Lung microvascular endothelial cell (primary cell): ENCODE measurements at regions not wholly inside any gene's neighbourhood (a gene's known extent, or its start where the extent isn't known, plus 50 kb on each side); places are given as distances from the start of the nearest gene placed in this dataset.
"Not testable (repeated sequence)": the region's sequence is repeated elsewhere in the genome, so short reads cannot be mapped to it uniquely, and the experiment has no call there.

Experiments
- DNase-seq, 2 donors: peaks; one replicate each; pipeline versions ENCODE4 v3.0.0 to v3.0.0-alpha.2; 2010; ENCODE audit warnings: low read depth in 2 of 2

DNA sequence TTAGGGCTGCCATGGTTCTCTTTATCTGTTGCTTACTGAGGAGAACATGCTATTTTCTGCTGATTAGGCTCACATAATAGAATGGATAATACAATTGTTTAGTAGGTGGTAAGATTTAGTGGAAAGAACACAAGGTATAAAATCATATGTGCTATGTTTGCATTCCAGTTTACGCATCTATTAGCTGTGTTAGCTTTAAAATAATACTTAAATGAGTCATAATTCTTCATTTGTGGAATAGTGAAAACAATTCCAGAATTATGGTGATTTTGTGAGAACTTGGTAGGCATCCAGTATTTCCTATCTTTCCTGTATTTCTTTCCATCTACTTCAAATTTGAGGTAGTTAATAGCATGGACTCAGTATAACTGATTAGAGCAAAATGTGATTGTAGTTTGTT is 1585.5 kb upstream of the LRRTM3 start:
- peak in 1 of 2 donors; percentile 50 for DNase-seq

- peak; percentile 65 to 79 for DNase-seq
Measured at GRCh38 chr10:65341323-65341925, 1584.4 kb upstream of the LRRTM3 start.

DNA sequence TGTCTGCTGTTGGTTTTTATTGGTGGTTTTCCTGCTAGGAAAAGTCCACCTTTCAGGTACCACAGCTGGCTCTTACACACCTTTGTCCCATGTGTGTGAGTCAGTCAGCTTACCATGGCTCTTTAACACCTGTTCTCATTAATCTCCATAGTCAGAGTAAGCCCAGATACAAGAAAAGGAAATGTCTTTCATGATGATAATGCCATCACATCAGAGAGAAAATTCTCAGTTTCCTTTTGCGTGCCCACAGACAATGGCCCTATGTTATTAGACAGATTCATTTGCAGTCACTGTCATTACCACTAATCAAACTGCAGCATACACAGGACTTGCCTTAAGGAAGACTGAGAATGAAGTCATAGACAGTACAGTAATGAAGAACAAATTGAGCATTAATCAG is 1583.6 kb upstream of the LRRTM3 start:
- peak; percentile 29 to 31 for DNase-seq

DNA sequence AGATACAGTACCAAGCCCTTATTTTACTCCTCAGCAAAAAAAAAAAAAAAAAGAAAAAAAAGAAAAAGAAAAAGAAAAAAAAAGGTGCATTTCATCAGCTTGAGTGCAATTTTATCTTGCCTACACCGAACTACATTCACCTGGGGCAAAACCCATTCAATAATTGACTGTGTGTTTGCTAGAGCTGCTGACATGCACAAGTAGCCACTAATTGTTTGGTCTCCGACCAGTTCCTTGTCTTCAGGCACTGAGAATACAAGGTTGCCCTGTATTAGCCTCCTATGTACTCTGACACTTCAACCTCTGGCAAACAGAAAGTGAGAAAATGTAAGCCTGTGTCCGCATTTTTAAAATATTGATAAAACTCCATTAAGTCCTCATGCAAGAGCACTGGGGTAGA is 1579.4 kb upstream of the LRRTM3 start:
- DNase-seq: no peak

- DNase-seq: no peak
Measured at GRCh38 chr10:65348637-65349036, 1577.2 kb upstream of the LRRTM3 start.

DNA sequence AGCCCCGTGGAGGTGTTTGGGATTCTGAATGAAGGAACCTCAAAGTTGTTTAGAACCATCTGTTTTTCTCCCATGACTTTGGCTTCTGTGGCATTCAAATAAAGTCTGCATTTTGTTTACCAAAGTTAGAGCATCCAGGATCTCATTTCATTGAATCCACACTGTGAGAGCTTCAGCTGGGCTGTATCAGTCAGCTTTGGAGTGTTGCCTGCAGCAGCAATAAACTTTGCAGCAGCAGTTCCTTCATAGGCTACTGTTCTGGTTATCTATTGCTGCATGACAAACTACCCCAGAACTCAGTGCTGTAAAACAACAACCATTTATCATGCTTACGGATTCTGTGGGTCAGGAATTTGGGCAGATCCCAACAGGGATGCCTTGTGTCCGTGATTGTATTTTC is 1575.2 kb upstream of the LRRTM3 start:
- DNase-seq: no peak

GRCh38 chr10:65355141-65355680 is 1570.6 kb upstream of the LRRTM3 start:
- DNase-seq: no peak

GRCh38 chr10:65358565-65358964 is 1567.3 kb upstream of the LRRTM3 start:
- DNase-seq: peak; percentile 1 to 47

DNA sequence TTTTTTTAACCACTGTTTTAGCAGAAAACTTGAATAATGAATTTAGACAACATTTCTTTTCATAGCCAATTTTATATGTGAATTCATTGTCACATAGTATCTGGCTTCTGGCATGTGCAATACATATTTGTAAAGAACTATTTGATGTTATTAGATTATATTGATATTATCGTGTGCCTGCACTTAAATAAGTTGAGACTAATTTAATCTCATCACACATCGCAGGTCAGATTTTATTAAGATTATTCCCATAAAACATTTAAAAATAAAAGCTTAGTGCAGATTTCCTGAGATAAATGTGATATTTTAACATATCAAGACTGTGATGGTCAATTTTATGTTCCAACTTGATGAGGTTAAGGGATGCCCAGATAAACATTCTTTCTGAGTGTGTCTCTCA is 1565.3 kb upstream of the LRRTM3 start:
- DNase-seq: no peak

- no peak for DNase-seq
Measured at GRCh38 chr10:65365878-65366277, 1560.0 kb upstream of the LRRTM3 start.

DNA sequence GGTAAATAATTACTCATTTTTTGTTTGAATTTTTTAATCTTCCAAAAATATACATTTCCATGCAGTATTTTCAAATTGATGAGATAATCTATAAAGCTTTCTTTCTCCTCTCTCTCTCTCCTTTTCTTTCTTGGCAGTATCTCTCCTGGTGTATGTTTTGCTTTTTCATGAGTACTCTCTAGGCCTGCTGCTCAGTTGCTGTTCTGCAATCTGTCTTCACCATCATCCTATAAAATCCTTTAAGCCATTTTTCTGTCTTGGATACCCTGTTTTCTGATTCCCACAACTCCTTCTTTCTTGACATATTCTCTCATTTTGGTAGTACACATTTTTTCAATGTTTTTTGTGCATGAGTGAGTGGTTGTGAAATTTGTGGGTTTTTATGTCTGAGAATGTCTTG is 1558.1 kb upstream of the LRRTM3 start:
- no peak for DNase-seq

DNA sequence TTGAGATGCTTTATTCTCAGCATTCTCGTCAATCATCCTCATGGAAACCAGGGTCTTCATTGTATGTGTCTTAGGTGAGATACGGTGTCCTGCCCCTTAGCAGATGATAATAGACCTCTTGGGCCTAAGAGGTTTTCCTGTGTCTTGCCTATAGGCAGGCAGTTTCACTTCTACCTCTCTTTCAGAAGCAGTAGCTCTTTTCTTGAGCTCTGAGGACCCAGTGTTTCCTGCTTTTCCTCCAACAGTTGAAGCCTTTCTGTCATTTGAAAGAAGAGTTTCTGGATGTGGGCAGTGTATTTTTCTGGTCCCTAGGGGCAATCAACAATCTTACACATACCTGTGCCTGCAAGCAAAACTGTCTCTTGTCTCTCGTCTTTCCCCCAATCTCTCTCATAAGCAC is 1550.3 kb upstream of the LRRTM3 start:
- no peak for DNase-seq

GRCh38 chr10:65377687-65378086 is 1548.1 kb upstream of the LRRTM3 start:
- no peak for DNase-seq

GRCh38 chr10:65394502-65395297 is 1531.1 kb upstream of the LRRTM3 start:
- DNase-seq: no peak

GRCh38 chr10:65395631-65396030 is 1530.2 kb upstream of the LRRTM3 start:
- DNase-seq: no peak

- DNase-seq: no peak
Measured at GRCh38 chr10:65396997-65397396, 1528.8 kb upstream of the LRRTM3 start.

- no peak for DNase-seq
Measured at GRCh38 chr10:65408401-65408800, 1517.4 kb upstream of the LRRTM3 start.

DNA sequence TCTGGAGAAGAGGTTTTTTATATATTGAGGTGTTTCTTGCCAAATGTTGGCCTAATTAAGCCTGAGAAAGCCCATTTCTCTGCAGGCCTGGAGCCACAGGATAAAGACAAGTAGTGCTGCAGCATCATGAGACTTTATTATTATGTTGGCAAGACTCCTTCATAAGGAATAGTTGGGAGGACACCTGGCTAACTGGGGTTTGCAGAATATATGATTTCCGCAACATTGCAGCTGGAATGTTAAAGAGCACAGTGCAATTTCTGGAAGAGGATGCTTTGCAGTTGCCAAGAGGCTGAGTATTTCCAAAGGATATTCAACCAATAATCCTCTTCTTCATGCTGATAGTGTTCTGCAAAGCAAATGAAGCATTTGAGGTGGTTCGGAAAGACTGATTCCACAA is 1512.8 kb upstream of the LRRTM3 start:
- no peak for DNase-seq

DNA sequence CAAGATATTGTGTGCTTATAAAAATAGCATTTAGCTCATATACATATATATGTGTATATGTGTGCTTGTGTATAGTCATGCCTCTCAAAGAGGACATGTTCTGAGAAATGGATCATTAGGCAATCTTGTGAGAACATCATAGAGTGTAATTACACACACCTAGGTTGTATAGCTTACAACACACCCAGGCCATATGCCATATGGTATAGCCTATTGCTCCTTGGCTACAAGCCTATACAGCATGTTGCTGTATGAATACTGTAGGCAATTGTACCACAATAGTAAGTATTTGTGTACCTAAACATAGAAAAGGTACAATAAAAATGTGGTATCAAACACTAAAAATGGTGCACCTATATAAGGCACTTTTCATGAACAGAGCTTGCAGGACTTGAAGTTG is 1510.5 kb upstream of the LRRTM3 start:
- no peak for DNase-seq

DNA sequence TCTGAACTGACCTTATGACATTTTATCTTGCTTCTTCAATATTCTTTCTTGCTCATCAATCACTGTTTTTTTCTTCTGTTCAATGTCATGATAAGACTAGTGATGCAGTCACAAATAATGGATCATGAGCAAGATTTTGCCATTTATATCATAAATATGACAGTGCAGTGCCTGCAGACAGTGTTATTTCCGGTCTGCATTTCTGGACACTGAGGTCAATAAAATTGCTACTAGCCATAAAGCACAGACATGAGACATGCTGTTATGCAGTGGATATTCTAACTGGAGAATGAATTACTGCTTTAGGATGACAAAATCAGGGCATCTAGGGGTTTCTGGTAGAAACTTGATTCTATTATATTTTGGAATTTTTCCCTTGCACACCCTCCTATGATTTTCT is 1509.7 kb upstream of the LRRTM3 start:
- peak; percentile 8 to 33 for DNase-seq

DNA sequence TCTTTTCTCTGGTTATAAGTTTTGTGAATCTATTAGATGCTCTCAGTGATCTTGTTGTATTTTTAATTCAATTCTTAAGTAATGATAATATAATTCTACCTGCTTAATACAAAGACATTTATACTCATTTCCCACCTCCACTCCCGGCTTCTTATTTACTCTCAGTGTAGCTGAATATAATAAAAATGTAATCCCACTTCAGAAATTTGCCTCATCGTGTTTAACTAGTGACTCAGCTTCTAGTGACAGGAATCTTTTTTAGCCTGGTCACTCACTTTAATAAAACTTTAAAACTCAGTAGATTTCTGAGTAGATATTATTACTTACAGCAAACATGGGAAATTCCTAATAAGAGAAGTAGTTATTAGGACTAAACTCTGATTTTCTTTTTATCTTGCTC is 1506.2 kb upstream of the LRRTM3 start:
- no peak for DNase-seq

DNA sequence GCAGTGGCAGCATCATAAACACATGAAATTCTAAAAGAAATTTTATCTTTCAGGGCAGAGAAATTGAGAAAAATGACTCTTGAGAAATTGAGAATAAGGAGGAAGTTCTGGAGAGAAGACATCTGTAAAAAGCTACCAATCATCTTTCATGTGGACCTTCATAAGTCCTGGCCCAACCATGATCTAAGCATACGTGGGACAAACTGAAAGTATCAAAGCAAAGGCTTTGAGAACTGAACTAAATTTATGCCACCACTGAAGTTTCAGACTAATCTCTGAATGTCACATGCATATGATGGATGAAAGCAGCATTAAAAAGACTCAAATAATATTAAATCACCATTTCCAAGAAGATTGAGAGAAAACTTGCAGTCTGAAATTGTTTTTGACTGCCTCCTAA is 1502.8 kb upstream of the LRRTM3 start:
- DNase-seq: no peak

DNA sequence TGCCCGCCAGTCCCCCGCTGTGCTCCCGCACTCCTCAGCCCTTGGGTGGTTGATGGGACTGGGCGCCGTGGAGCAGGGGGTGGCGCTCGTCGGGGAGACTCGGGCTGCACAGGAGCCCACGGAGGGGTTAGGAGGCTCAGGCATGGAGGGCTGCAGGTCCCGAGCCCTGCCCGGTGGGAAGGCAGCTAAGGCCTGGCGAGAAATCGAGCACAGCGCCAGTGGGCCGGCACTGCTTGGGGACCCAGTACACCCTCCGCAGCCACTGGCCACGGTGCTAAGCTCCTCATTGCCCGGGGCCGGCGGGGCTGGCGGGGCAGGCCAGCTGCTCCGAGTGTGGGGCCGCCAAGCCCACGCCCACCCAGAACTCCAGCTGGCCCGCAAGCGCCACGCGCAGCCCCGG is 1496.5 kb upstream of the LRRTM3 start:
- DNase-seq: not testable (repeated sequence)
